Hepatocyte (in vitro differentiated cells): ENCODE measurements at regions not wholly inside any gene's neighbourhood (a gene's known extent, or its start where the extent isn't known, plus 50 kb on each side); places are given as distances from the start of the nearest gene placed in this dataset.

Experiments
- DNase-seq: peaks from one replicate; pipeline ENCODE4 v3.0.0-alpha.2; 2016; ENCODE audit warnings: low spot score
- H2AFZ ChIP-seq: fragments of 200-600 bp; sonication (generic); 2 replicates; pipeline ENCODE4 v1.6.0; 2016; ENCODE audit warnings: antibody characterized with exemption, mild to moderate bottlenecking
- H3K27ac ChIP-seq: fragments of 200-600 bp; sonication (generic); 2 replicates; pipeline ENCODE4 v1.5.1; 2016; ENCODE audit warnings: mild to moderate bottlenecking
- H3K27me3 ChIP-seq: fragments of 200-600 bp; sonication (generic); 2 replicates; pipeline ENCODE4 v1.6.1; 2016
- H3K36me3 ChIP-seq: fragments of 200-600 bp; sonication (generic); replicated peaks from 2 replicates; pipeline ENCODE4 v1.5.1; 2016; ENCODE audit warnings: low read depth; ENCODE audit not compliant: insufficient read depth
- H3K4me1 ChIP-seq: fragments of 200-600 bp; sonication (generic); 2 replicates; pipeline ENCODE4 v1.5.1; 2016; ENCODE audit warnings: mild to moderate bottlenecking, moderate library complexity; ENCODE audit not compliant: insufficient read depth
- H3K4me2 ChIP-seq: fragments of 200-600 bp; sonication (generic); 2 replicates; pipeline ENCODE4 v1.6.0; 2016
- H3K4me3 ChIP-seq: fragments of 200-600 bp; sonication (generic); 2 replicates; pipeline ENCODE4 v1.5.1; 2016; ENCODE audit warnings: mild to moderate bottlenecking
- H3K79me2 ChIP-seq: fragments of 200-600 bp; sonication (generic); 2 replicates; pipeline ENCODE4 v1.6.0; 2017; ENCODE audit warnings: mild to moderate bottlenecking
- H3K9me2 ChIP-seq: fragments of 200-600 bp; sonication (generic); replicated peaks from 2 replicates; pipeline ENCODE4 v1.6.0; 2017; ENCODE audit warnings: mild to moderate bottlenecking; ENCODE audit not compliant: insufficient read depth
- H3K9me3 ChIP-seq: fragments of 200-600 bp; sonication (generic); 2 replicates; pipeline ENCODE4 v1.5.1; 2016; ENCODE audit warnings: low read depth, mild to moderate bottlenecking
- H4K20me1 ChIP-seq: fragments of 200-600 bp; sonication (generic); 2 replicates; pipeline ENCODE4 v1.6.0; 2016; ENCODE audit warnings: mild to moderate bottlenecking; ENCODE audit not compliant: insufficient read depth, poor library complexity, severe bottlenecking
- CTCF ChIP-seq: fragments of 200-600 bp; sonication (generic); IDR thresholded peaks from 2 replicates; pipeline ENCODE4 v1.5.1; 2016; ENCODE audit warnings: antibody characterized with exemption, mild to moderate bottlenecking; ENCODE audit not compliant: poor library complexity
- EZH2 ChIP-seq: fragments of 200-600 bp; sonication (generic); IDR thresholded peaks from 2 replicates; pipeline ENCODE4 v1.6.1; 2016; ENCODE audit warnings: antibody characterized with exemption, mild to moderate bottlenecking, borderline replicate concordance
- EZH2phosphoT487 ChIP-seq: fragments of 200-600 bp; sonication (generic); IDR thresholded peaks from one replicate; pipeline ENCODE4 v1.6.1; 2018; ENCODE audit warnings: antibody characterized with exemption, mild to moderate bottlenecking, low read depth, moderate library complexity; ENCODE audit not compliant: unreplicated experiment, severe bottlenecking
- whole genome bisulfite sequencing: methylation state at CpG from one replicate; pipeline ENCODE4 v1.1.6; 2016; ENCODE audit warnings: low lambda C conversion rate; ENCODE audit errors: missing lambda C conversion rate; 5-methylcytosine and 5-hydroxymethylcytosine counted together

GRCh38 chr1:88061492-88062177 lies 622.4 kb upstream of the PKN2 start:
- peak; percentile 72 for DNase-seq
- Histone ChIP-seq H3K79me2 (no peaks in the 10 kb centered on the region), H3K4me3 (no peak overlapping the region), H4K20me1 (no peaks in the 10 kb centered on the region), H3K4me2 (no peak overlapping the region), H3K27ac (no peak overlapping the region), H3K36me3 (no peaks in the 10 kb centered on the region), H3K27me3 (no peaks in the 10 kb centered on the region), H3K9me2 (no peaks in the 10 kb centered on the region), H3K4me1 (no peaks in the 10 kb centered on the region), H3K9me3 (no peaks in the 10 kb centered on the region), H2AFZ (no peak overlapping the region)
- no peak for TF ChIP-seq EZH2phosphoT487
- peak; percentile 70 for TF ChIP-seq CTCF

GRCh38 chr1:88062650-88063153 lies 621.4 kb upstream of the PKN2 start:
- H3K27ac ChIP-seq, result no peak overlapping the region
- H3K4me2 ChIP-seq, result no peak overlapping the region
- WGBS, result 92% methylated on average over 3 of the region's 3 CpGs
- H3K9me3 ChIP-seq, result no peaks in the 10 kb centered on the region
- H3K9me2 ChIP-seq, result no peaks in the 10 kb centered on the region
- H3K36me3 ChIP-seq, result no peaks in the 10 kb centered on the region
- no peaks in the 10 kb centered on the region for H3K4me1 ChIP-seq
- H4K20me1 ChIP-seq, result no peaks in the 10 kb centered on the region
- H3K27me3 ChIP-seq, result no peaks in the 10 kb centered on the region
- no peaks in the 10 kb centered on the region for H3K79me2 ChIP-seq
- H3K4me3 ChIP-seq, result no peak overlapping the region
- TF ChIP-seq EZH2 (no peak), CTCF (no peak), EZH2phosphoT487 (no peak)
- DNase-seq, result no peak
- H2AFZ ChIP-seq, result no peak overlapping the region

GRCh38 chr1:88063605-88064004 lies 620.5 kb upstream of the PKN2 start:
- 76% methylated on average over 2 of the region's 2 CpGs for WGBS
- no peaks in the 10 kb centered on the region for H3K79me2 ChIP-seq
- no peaks in the 10 kb centered on the region for H3K4me1 ChIP-seq
- H3K9me3 ChIP-seq, result no peaks in the 10 kb centered on the region
- H4K20me1 ChIP-seq, result no peaks in the 10 kb centered on the region
- DNase-seq, result no peak
- H3K27me3 ChIP-seq, result no peaks in the 10 kb centered on the region
- H3K36me3 ChIP-seq, result no peaks in the 10 kb centered on the region
- no peak overlapping the region for H2AFZ ChIP-seq
- H3K27ac ChIP-seq, result no peak overlapping the region
- H3K4me3 ChIP-seq, result no peak overlapping the region
- no peak for TF ChIP-seq EZH2phosphoT487
- TF ChIP-seq EZH2, result no peak
- no peak for TF ChIP-seq CTCF
- H3K9me2 ChIP-seq, result no peaks in the 10 kb centered on the region
- H3K4me2 ChIP-seq, result no peak overlapping the region
